IMR-90 (cell line): ENCODE measurements at regions not wholly inside any gene's neighbourhood (a gene's known extent, or its start where the extent isn't known, plus 50 kb on each side); places are given as distances from the start of the nearest gene placed in this dataset.

Source experiments
- ATAC-seq: fragments of 200-7000 bp; cut with Tn5 transposase; 2 replicates; pipeline ENCODE4 v1.9.1; 2020; ENCODE audit warnings: low read depth, mild to moderate bottlenecking, moderate library complexity
- BruUV-seq: library from RNA; stranded (reverse); fragments of 400-500 nt; replicated peaks from 2 replicates; lab custom pipeline; 2021; lab: Mats Ljungman, UMichigan
- CTCF ChIA-PET: fragments of 300-600 bp; formaldehyde crosslinking; extraction: SDS; loops from one replicate; lab custom pipeline; 2021; ENCODE audit warnings: antibody characterized with exemption; lab: Yijun Ruan, JAX
- POLR2A ChIA-PET: fragments of 300-600 bp; sonication (Branson Sonifier 250); formaldehyde crosslinking; loops from one replicate; lab custom pipeline; 2022; ENCODE audit warnings: antibody characterized with exemption; ENCODE audit not compliant: unreplicated experiment; lab: Charles Lee
- DNase-seq: peaks from one replicate; pipeline ENCODE4 v3.0.0; 2013
- H2AFZ ChIP-seq: replicated peaks from 2 replicates; pipeline ENCODE3; 2013; ENCODE audit warnings: low read length, mild to moderate bottlenecking; ENCODE audit not compliant: poor library complexity
- H2AK5ac ChIP-seq: 2 replicates; pipeline ENCODE4 v1.6.1; 2013; ENCODE audit warnings: low read depth, low read length, inconsistent platforms
- H2AK9ac ChIP-seq: replicated peaks from 2 replicates; pipeline ENCODE3; 2013; ENCODE audit warnings: mild to moderate bottlenecking, low read depth, low read length, moderate library complexity; ENCODE audit not compliant: poor library complexity
- H2BK120ac ChIP-seq: 2 replicates; pipeline ENCODE4 v1.6.1; 2013; ENCODE audit warnings: low read depth, low read length, inconsistent platforms
- H2BK15ac ChIP-seq: 3 replicates; pipeline ENCODE4 v1.6.1; 2013; ENCODE audit warnings: low read depth, low read length, inconsistent platforms
- H2BK20ac ChIP-seq: 2 replicates; pipeline ENCODE4 v1.6.1; 2013; ENCODE audit warnings: low read depth, mild to moderate bottlenecking, inconsistent platforms, low read length, moderate library complexity
- H2BK5ac ChIP-seq: 2 replicates; pipeline ENCODE4 v1.6.1; 2013; ENCODE audit warnings: mild to moderate bottlenecking, low read depth, low read length, inconsistent platforms; ENCODE audit not compliant: poor library complexity, severe bottlenecking
- H3K14ac ChIP-seq: replicated peaks from 2 replicates; pipeline ENCODE4 v1.6.1; 2013; ENCODE audit warnings: low read depth, low read length, inconsistent platforms
- H3K18ac ChIP-seq: 2 replicates; pipeline ENCODE4 v1.6.1; 2013; ENCODE audit warnings: low read depth, low read length, control low read depth
- H3K23ac ChIP-seq: 2 replicates; pipeline ENCODE4 v1.6.1; 2013; ENCODE audit warnings: low read depth, low read length, inconsistent platforms
- H3K27ac ChIP-seq: 2 replicates; pipeline ENCODE4 v1.5.1; 2013; ENCODE audit warnings: mild to moderate bottlenecking, control low read depth, low read length; ENCODE audit not compliant: insufficient read depth
- H3K27me3 ChIP-seq: 2 replicates; pipeline ENCODE4 v1.6.1; 2013; ENCODE audit warnings: low read length; ENCODE audit not compliant: control insufficient read depth, insufficient read depth
- H3K36me3 ChIP-seq: 2 replicates; pipeline ENCODE4 v1.6.1; 2013; ENCODE audit warnings: low read length, mixed read lengths; ENCODE audit not compliant: control insufficient read depth, insufficient read depth
- H3K4ac ChIP-seq: 2 replicates; pipeline ENCODE4 v1.6.1; 2013; ENCODE audit warnings: low read depth, low read length, inconsistent platforms
- H3K4me1 ChIP-seq: 2 replicates; pipeline ENCODE4 v1.6.1; 2013; ENCODE audit warnings: low read length, mixed read lengths; ENCODE audit not compliant: control insufficient read depth, insufficient read depth
- H3K4me2 ChIP-seq: 2 replicates; pipeline ENCODE4 v1.6.1; 2013; ENCODE audit warnings: low read depth, mild to moderate bottlenecking, control low read depth, low read length, moderate library complexity
- H3K4me3 ChIP-seq: 2 replicates; pipeline ENCODE4 v1.5.1; 2013; ENCODE audit warnings: low read depth, mild to moderate bottlenecking, control low read depth, low read length, moderate library complexity; ENCODE audit not compliant: insufficient read depth
- H3K56ac ChIP-seq: 2 replicates; pipeline ENCODE4 v1.6.1; 2013; ENCODE audit warnings: low read length, inconsistent platforms; ENCODE audit not compliant: insufficient read depth; ENCODE audit errors: extremely low read depth
- H3K79me1 ChIP-seq, 2 experiments: 2 replicates each; pipeline ENCODE4 v1.6.1; 2013; ENCODE audit warnings: low read length in 2 of 2, inconsistent platforms in 1 of 2, low read depth in 1 of 2
- H3K9ac ChIP-seq: 2 replicates; pipeline ENCODE4 v1.6.1; 2013; ENCODE audit warnings: low read depth, low read length, control low read depth
- H3K9me1 ChIP-seq: 2 replicates; pipeline ENCODE4 v1.6.1; 2013; ENCODE audit warnings: low read length, inconsistent platforms; ENCODE audit not compliant: insufficient read depth
- H3K9me3 ChIP-seq: 2 replicates; pipeline ENCODE4 v1.6.1; 2013; ENCODE audit warnings: low read length; ENCODE audit not compliant: control insufficient read depth, insufficient read depth
- H4K20me1 ChIP-seq: 2 replicates; pipeline ENCODE4 v1.6.1; 2013; ENCODE audit warnings: low read length, inconsistent platforms; ENCODE audit not compliant: insufficient read depth
- H4K5ac ChIP-seq: 2 replicates; pipeline ENCODE4 v1.6.1; 2013; ENCODE audit warnings: mild to moderate bottlenecking, low read depth, low read length, control low read depth
- H4K8ac ChIP-seq, 2 experiments: 2 replicates each; pipeline ENCODE4 v1.6.1; 2013; ENCODE audit warnings: low read depth in 2 of 2, low read length in 2 of 2, control low read depth in 1 of 2, inconsistent platforms in 1 of 2
- H4K91ac ChIP-seq: 2 replicates; pipeline ENCODE4 v1.6.1; 2013; ENCODE audit warnings: low read depth, low read length, inconsistent platforms; ENCODE audit not compliant: insufficient read depth
- ELK1 ChIP-seq: fragments of 150-350 bp; IDR thresholded peaks from 2 replicates; pipeline ENCODE4 v1.6.1; 2016; ENCODE audit warnings: low read depth, mild to moderate bottlenecking, low read length, moderate library complexity, borderline replicate concordance
- FOS ChIP-seq: fragments of 150-350 bp; IDR thresholded peaks from 2 replicates; pipeline ENCODE4 v1.6.1; 2016; ENCODE audit warnings: low read depth, low read length
- MAFK ChIP-seq: IDR thresholded peaks from 2 replicates; pipeline ENCODE4 v1.6.1; 2012; ENCODE audit warnings: low read depth, low read length, improper control_type of control experiment
- MAZ ChIP-seq: IDR thresholded peaks from 2 replicates; pipeline ENCODE4 v1.6.1; 2012; ENCODE audit warnings: low read depth, mild to moderate bottlenecking, low read length, improper control_type of control experiment, moderate library complexity, borderline replicate concordance
- RAD21 ChIP-seq: IDR thresholded peaks from 2 replicates; pipeline ENCODE4 v1.6.1; 2012; ENCODE audit warnings: low read length, improper control_type of control experiment
- RCOR1 ChIP-seq: IDR thresholded peaks from 2 replicates; pipeline ENCODE4 v1.6.1; 2012; ENCODE audit warnings: mild to moderate bottlenecking, low read length, improper control_type of control experiment; ENCODE audit not compliant: insufficient replicate concordance
- SMC3 ChIP-seq: fragments of 150-350 bp; IDR thresholded peaks from 2 replicates; pipeline ENCODE4 v1.6.1; 2016; ENCODE audit warnings: low read depth, mild to moderate bottlenecking, antibody characterized with exemption, low read length, moderate library complexity
- WGBS, 2 experiments: methylation state at CpG; one replicate each; pipeline versions ENCODE4 v1.1.5 to v1.1.7; 2013; ENCODE audit warnings: missing lambda C conversion rate in 2 of 2; ENCODE audit not compliant: insufficient read length in 1 of 2; ENCODE audit errors: extremely low coverage in 2 of 2; 5-methylcytosine and 5-hydroxymethylcytosine counted together
- dilution Hi-C: fragments of 300-500 bp; cut with HindIII; formaldehyde crosslinking; loops from one replicate; pipeline ENCODE4 v1.14.3; 2018; ENCODE audit warnings: low sequenced_read_pairs; ENCODE audit not compliant: unreplicated experiment
- in situ Hi-C: fragments of 300-500 bp; cut with MboI; formaldehyde crosslinking; loops from 3 replicates; pipeline ENCODE4 v1.14.3; 2019; ENCODE audit warnings: low sequenced_read_pairs, inconsistent platforms, mixed read lengths
- intact Hi-C: fragments of 100-400 bp; cut with micrococcal nuclease; formaldehyde crosslinking; loops from 2 replicates; pipeline ENCODE4 v1.10.0; 2022

GRCh38 chr2:129782633-129782990 lies 196.9 kb upstream of the RAB6C start:
- Histone ChIP-seq H2AFZ (no peak overlapping the region), H2AK9ac (no peak overlapping the region), H2AK5ac (no peak overlapping the region), H3K4me2 (no peak overlapping the region), H4K20me1 (no peaks in the 10 kb centered on the region), H3K27ac (no peak overlapping the region), H3K79me1 (no peaks in the 10 kb centered on the region), H4K5ac (no peak overlapping the region), H3K18ac (no peak overlapping the region), H3K27me3 (no peaks in the 10 kb centered on the region), H3K9me1 (no peaks in the 10 kb centered on the region; the same call in 1 of the 2 replicates), H3K23ac (no peak overlapping the region), H4K8ac (no peak overlapping the region), H3K4ac (no peak overlapping the region), H3K36me3 (no peaks in the 10 kb centered on the region), H3K9ac (no peak overlapping the region), H3K4me1 (no peaks in the 10 kb centered on the region), H3K14ac (no peak overlapping the region), H2BK15ac (no peak overlapping the region), H2BK20ac (no peak overlapping the region), H2BK5ac (no peak overlapping the region), H3K4me3 (no peak overlapping the region), H3K9me3 (no peaks in the 10 kb centered on the region), H4K91ac (no peak overlapping the region), H3K56ac (no peak overlapping the region), H2BK120ac (no peak overlapping the region)
- in situ Hi-C loops, result no loop called here
- ATAC-seq (no peak), DNase-seq (no peak)
- no TSS peak for BruUV-seq
- WGBS, 2 experiments, result no CpG with 5 or more reads among the region's 5 CpGs
- CTCF ChIA-PET, result no interaction called here
- POLR2A ChIA-PET, result no interaction called here
- intact Hi-C loops, result no loop called here
- dilution Hi-C loops, result no loop called here
- no peak for TF ChIP-seq MAFK
- no peak for TF ChIP-seq FOS
- no peak for TF ChIP-seq RAD21
- TF ChIP-seq SMC3, result no peak
- no peak for TF ChIP-seq MAZ
- no peak for TF ChIP-seq ELK1
- TF ChIP-seq RCOR1, result no peak
